Coronary artery (tissue), 2 donors: ENCODE measurements at regions not wholly inside any gene's neighbourhood (a gene's known extent, or its start where the extent isn't known, plus 50 kb on each side); places are given as distances from the start of the nearest gene placed in this dataset.

ENCODE experiments used
- DNase-seq: peaks from one replicate; pipeline ENCODE4 v3.0.0-alpha.2; 2017; ENCODE audit warnings: low spot score
- H3K27ac ChIP-seq, 2 donors: fragments of 200-600 bp; sonication (generic); one replicate each; pipeline ENCODE4 v1.5.1; 2016 to 2019
- H3K4me3 ChIP-seq: fragments of 200-600 bp; sonication (generic); 2 replicates; pipeline ENCODE4 v1.5.1; 2016; ENCODE audit warnings: mild to moderate bottlenecking, moderate library complexity
- TF ChIP-seq, protein P1 (sequence below): fragments of 200-600 bp; sonication (generic); IDR thresholded peaks from one replicate; pipeline ENCODE4 v1.5.1; 2019; ENCODE audit warnings: antibody characterized with exemption

DNA sequence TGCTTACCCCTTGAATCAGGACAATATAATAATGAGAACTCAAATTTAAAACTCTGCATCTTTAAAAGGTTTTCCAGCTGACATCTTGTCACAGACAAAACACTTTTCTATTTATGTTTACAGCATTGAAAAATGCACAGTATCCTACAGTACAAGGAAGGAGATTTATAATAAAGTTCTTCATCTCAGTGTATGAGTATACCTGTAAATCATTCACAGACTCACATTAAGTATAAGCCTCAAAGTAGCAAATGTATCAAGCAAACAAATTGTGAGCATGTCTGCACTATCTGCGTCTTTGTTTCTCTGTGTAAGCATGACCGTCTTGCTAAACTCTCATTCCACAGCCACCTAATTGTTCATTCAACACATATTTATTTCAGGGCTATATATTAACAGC, 52.8 kb downstream of the PPP1R2C start:
- no peak overlapping the region for H3K4me3 ChIP-seq
- DNase-seq, result no peak
- H3K27ac ChIP-seq, result no peak overlapping the region
- TF ChIP-seq, protein P1, sequence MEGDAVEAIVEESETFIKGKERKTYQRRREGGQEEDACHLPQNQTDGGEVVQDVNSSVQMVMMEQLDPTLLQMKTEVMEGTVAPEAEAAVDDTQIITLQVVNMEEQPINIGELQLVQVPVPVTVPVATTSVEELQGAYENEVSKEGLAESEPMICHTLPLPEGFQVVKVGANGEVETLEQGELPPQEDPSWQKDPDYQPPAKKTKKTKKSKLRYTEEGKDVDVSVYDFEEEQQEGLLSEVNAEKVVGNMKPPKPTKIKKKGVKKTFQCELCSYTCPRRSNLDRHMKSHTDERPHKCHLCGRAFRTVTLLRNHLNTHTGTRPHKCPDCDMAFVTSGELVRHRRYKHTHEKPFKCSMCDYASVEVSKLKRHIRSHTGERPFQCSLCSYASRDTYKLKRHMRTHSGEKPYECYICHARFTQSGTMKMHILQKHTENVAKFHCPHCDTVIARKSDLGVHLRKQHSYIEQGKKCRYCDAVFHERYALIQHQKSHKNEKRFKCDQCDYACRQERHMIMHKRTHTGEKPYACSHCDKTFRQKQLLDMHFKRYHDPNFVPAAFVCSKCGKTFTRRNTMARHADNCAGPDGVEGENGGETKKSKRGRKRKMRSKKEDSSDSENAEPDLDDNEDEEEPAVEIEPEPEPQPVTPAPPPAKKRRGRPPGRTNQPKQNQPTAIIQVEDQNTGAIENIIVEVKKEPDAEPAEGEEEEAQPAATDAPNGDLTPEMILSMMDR, result no peak

DNA sequence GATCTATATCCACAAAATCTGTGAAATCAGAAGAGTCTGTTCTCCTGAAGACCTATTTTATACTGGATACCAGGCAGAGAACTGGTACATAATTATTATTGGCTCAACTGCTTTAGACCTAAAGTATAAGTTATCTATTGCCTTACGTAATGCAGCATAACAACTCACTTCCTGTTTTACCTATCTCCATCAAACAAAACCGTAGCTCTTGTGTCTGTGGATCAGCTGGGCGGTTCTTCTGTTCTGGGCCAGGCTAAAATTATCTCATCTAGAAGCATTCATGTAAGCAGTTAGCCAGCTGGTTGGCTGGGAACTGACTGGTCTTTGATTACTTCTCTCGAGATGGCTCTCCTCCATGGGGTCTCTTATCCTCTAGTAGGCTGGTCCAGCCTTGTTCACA, 57.8 kb downstream of the PPP1R2C start:
- DNase-seq, result no peak
- no peak overlapping the region for H3K4me3 ChIP-seq
- H3K27ac ChIP-seq, result peak overlapping the region; percentile 21 to 27
- TF ChIP-seq, protein P1, result no peak

DNA sequence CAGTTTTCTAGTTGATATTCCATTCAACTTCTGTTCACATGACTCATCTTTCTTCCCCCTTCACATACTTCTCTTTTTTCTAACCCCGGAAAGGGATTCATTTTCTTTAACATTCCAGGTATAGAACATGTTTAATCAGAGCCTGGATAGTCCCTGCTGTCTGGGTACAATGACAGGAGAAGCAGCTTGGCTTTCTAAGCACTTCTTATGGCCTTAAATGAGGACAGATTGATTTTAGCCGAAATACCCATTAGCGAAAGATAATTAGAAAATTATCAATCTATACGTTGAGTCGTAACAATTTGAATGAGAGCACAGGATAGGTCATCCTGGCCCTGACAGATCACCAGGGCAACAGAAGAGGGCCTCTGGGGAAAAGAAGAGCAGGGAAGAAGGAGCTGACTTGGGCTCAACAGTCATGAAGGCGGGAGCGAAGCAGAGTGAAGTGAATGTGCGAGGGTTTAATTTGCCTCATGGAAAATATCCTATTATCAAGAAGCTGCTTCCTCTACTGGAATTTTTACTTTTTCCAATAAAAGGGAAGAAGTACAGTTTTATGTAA, 62.2 kb downstream of the PPP1R2C start:
- no peak for DNase-seq
- H3K27ac ChIP-seq, result no peak overlapping the region
- TF ChIP-seq, protein P1, result no peak
- no peak overlapping the region for H3K4me3 ChIP-seq

DNA sequence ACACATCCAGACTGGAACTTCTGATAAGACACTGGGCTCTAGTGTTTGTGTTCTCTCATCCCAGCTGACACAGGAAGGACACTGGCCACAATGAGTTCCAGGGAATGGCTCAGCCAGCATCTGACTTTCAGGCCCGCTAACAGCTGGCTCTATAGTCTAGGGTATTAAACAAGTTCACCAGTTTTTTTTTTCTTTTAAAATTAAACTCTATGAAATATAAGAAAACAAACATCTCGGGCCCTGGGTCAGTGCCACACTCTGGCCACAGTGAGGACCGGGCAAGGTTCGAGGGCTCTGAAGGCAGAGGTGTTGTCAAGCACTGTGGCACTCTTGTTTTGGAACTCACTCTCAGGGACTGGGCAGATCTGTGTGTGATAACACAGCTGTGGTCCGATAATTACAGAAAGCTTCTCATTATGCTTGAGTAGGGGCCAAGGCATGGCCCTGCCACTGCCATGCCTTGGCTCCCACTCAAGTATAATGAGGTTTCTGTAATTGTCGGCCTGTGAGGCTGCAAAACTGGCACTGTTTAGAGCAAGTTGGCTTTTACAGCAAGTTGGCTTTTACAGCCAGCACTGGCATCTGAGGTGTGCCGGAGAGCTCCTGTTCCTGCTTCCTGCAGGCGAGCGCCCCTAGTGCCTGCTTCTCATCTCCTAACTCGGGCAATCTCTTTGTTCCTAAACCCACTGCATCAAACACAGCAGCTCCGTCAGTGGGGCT, 62.8 kb downstream of the PPP1R2C start:
- no peak overlapping the region for H3K4me3 ChIP-seq
- TF ChIP-seq, protein P1, result no peak
- no peak overlapping the region for H3K27ac ChIP-seq
- DNase-seq, result no peak

DNA sequence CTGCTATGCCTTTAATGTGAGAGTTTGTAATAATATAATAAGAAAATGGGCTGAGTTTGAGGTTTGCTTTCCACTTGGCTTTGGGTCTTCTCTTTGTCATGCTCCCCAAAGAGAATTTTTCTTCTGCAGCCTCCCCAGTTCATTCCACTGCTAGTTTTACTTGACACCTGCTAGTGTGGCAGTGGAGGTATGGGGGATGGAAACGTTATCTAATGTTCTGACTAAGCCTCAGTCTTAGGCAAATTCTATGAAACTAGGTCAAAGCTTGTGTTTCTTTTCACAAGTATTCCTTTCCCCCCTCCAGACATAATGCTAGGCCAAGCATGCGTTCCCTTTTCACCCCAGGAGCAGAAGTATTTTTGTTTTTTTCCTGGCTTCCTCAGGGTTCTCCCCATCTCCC, 67.5 kb downstream of the PPP1R2C start:
- no peak overlapping the region for H3K4me3 ChIP-seq
- TF ChIP-seq, protein P1, result no peak
- no peak for DNase-seq
- H3K27ac ChIP-seq, result no peak overlapping the region

DNA sequence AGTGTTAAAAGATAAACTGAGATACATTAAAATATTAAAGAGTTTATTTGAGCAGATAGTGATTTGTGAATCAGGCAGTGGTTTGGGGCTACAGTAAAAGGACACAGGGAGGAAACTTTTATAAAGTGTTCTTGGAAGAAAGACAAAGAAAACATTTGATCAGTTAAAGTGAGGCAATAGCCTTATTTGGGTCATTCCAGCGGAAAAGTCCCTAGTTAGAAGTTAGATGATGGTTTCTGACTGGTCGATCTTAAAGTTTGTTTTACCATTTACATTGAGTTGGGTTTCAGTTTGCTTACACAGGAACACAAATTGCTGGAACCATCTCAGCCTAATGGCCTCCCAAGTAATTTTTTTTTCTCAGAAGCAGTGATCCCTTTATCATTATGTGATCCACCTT, 69.7 kb downstream of the PPP1R2C start:
- Histone ChIP-seq H3K27ac (no peak overlapping the region), H3K4me3 (no peak overlapping the region)
- no peak for DNase-seq
- TF ChIP-seq, protein P1, result no peak

DNA sequence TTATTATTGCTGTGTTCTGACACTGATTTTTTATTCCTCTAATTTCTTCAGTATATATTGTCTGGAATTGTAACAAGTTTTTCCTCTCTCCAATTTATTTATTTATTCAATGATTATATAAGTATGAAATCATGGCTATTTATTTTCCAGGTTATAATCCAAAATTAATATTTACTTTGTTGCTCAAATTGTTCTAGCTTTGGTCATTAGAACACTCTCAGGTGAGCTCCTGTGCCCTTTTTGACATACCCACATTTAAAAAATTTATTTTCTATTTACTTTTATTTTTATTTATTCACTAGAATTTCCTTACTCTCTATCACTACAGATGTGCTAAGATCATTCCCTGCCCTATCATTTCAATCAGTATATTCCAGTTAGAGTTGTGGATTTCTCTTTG, 70.2 kb downstream of the PPP1R2C start:
- TF ChIP-seq, protein P1, result no peak
- Histone ChIP-seq H3K4me3 (no peak overlapping the region), H3K27ac (no peak overlapping the region)
- DNase-seq, result no peak
